K562 (cell line): ENCODE measurements at regions not wholly inside any gene's neighbourhood (a gene's known extent, or its start where the extent isn't known, plus 50 kb on each side); places are given as distances from the start of the nearest gene placed in this dataset.
A peak's percentile ranks its signal among the peaks of the same experiment; 100 is the strongest.

ENCODE experiments used
- BMI1 ChIP-seq: fragments of 150-350 bp; IDR thresholded peaks from 2 replicates; pipeline ENCODE4 v1.6.1; 2014; ENCODE audit warnings: low read length
- ELF1 ChIP-seq: fragments of 200-800 bp; sonication (Bioruptor generic); IDR thresholded peaks from 2 replicates; pipeline ENCODE4 v1.6.1; 2016; ENCODE audit warnings: missing genetic modification characterization, missing compliant biosample characterization
- GABPA ChIP-seq: fragments of 200-800 bp; sonication (Bioruptor generic); conservative IDR thresholded peaks from 2 replicates; pipeline ENCODE4 v1.6.1; 2016; ENCODE audit warnings: low read depth, missing genetic modification characterization, missing compliant biosample characterization
- HLTF ChIP-seq: fragments of 450-650 bp; IDR thresholded peaks from 2 replicates; pipeline ENCODE4 v1.6.1; 2016
- MITF ChIP-seq: IDR thresholded peaks from 2 replicates; pipeline ENCODE4 v1.6.1; 2014; ENCODE audit warnings: antibody characterized with exemption
- NFATC3 ChIP-seq: fragments of 450-650 bp; IDR thresholded peaks from 2 replicates; pipeline ENCODE4 v1.6.1; 2017; ENCODE audit warnings: mild to moderate bottlenecking
- NFRKB ChIP-seq: fragments of 450-650 bp; IDR thresholded peaks from 2 replicates; pipeline ENCODE4 v1.6.1; 2016; ENCODE audit warnings: low read depth
- ZBTB7A ChIP-seq: IDR thresholded peaks from 2 replicates; pipeline ENCODE4 v1.6.1; 2011; ENCODE audit warnings: low read depth, mild to moderate bottlenecking, low read length, moderate library complexity, borderline replicate concordance; ENCODE audit not compliant: control insufficient read depth
- ZFX ChIP-seq: sonication (generic); formaldehyde crosslinking; IDR thresholded peaks from 2 replicates; pipeline ENCODE4 v1.8.0; 2022; ENCODE audit warnings: mild to moderate bottlenecking, missing genetic modification reagents, moderate library complexity
- ZNF395 ChIP-seq: fragments of 200-800 bp; sonication (Bioruptor generic); IDR thresholded peaks from 2 replicates; pipeline ENCODE4 v1.6.1; 2017; ENCODE audit warnings: missing genetic modification characterization, missing compliant biosample characterization
- ZNF592 ChIP-seq: fragments of 450-650 bp; IDR thresholded peaks from 2 replicates; pipeline ENCODE4 v1.6.1; 2017; ENCODE audit warnings: antibody characterized with exemption, mild to moderate bottlenecking
- ZNF76 ChIP-seq: fragments of 250-450 bp; sonication (Bioruptor Pico); IDR thresholded peaks from 2 replicates; pipeline ENCODE4 v1.4.0; 2020; ENCODE audit warnings: mild to moderate bottlenecking, moderate library complexity, borderline replicate concordance
- TF ChIP-seq, protein P1 (sequence below): fragments of 450-650 bp; IDR thresholded peaks from 2 replicates; pipeline ENCODE4 v1.6.1; 2014; ENCODE audit warnings: low read depth, mild to moderate bottlenecking, moderate library complexity, borderline replicate concordance
- TF ChIP-seq, protein P2 (sequence below): IDR thresholded peaks from 3 replicates; pipeline ENCODE4 v1.6.1; 2011; ENCODE audit warnings: borderline replicate concordance, mild to moderate bottlenecking, moderate library complexity; ENCODE audit not compliant: insufficient read length; ENCODE audit errors: extremely low read depth

- TF ChIP-seq ZNF395 (CRISPR knock-in tag) (peak; percentile 51), BMI1 (peak; percentile 95), ZNF76 (0 out of 2 replicates have a peak, but pooled peaks have one; percentile 41), ELF1 (peak; percentile 95), NFRKB (peak; percentile 50; the same call in 1 of the 2 replicates), HLTF (no peak), NFATC3 (no peak), ZBTB7A (peak; percentile 87; the same call in 1 of the 2 replicates), ZNF592 (peak; percentile 83), MITF (peak; percentile 95), GABPA (peak; percentile 87), ZFX (peak; percentile 82)
- TF ChIP-seq, protein P1, sequence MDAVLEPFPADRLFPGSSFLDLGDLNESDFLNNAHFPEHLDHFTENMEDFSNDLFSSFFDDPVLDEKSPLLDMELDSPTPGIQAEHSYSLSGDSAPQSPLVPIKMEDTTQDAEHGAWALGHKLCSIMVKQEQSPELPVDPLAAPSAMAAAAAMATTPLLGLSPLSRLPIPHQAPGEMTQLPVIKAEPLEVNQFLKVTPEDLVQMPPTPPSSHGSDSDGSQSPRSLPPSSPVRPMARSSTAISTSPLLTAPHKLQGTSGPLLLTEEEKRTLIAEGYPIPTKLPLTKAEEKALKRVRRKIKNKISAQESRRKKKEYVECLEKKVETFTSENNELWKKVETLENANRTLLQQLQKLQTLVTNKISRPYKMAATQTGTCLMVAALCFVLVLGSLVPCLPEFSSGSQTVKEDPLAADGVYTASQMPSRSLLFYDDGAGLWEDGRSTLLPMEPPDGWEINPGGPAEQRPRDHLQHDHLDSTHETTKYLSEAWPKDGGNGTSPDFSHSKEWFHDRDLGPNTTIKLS = peak; percentile 77
- TF ChIP-seq, protein P2, sequence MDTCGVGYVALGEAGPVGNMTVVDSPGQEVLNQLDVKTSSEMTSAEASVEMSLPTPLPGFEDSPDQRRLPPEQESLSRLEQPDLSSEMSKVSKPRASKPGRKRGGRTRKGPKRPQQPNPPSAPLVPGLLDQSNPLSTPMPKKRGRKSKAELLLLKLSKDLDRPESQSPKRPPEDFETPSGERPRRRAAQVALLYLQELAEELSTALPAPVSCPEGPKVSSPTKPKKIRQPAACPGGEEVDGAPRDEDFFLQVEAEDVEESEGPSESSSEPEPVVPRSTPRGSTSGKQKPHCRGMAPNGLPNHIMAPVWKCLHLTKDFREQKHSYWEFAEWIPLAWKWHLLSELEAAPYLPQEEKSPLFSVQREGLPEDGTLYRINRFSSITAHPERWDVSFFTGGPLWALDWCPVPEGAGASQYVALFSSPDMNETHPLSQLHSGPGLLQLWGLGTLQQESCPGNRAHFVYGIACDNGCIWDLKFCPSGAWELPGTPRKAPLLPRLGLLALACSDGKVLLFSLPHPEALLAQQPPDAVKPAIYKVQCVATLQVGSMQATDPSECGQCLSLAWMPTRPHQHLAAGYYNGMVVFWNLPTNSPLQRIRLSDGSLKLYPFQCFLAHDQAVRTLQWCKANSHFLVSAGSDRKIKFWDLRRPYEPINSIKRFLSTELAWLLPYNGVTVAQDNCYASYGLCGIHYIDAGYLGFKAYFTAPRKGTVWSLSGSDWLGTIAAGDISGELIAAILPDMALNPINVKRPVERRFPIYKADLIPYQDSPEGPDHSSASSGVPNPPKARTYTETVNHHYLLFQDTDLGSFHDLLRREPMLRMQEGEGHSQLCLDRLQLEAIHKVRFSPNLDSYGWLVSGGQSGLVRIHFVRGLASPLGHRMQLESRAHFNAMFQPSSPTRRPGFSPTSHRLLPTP = no peak
Observed at GRCh38 chr9:129413537-129414376, 207.1 kb downstream of the C9orf50 start (continued).
